Neural progenitor cell (in vitro differentiated cells): ENCODE measurements at regions not wholly inside any gene's neighbourhood (a gene's known extent, or its start where the extent isn't known, plus 50 kb on each side); places are given as distances from the start of the nearest gene placed in this dataset.

Experiments
- DNase-seq: peaks from one replicate; pipeline ENCODE4 v3.0.0-alpha.2; 2016; ENCODE audit warnings: low spot score
- H2AFZ ChIP-seq: fragments of 200-600 bp; sonication (generic); replicated peaks from 2 replicates; pipeline ENCODE4 v1.6.1; 2016; ENCODE audit warnings: antibody characterized with exemption
- H3F3A ChIP-seq: fragments of 200-600 bp; sonication (generic); 2 replicates; pipeline ENCODE4 v1.6.1; 2016; ENCODE audit warnings: antibody characterized with exemption, low read depth
- H3K27ac ChIP-seq: fragments of 200-600 bp; sonication (generic); 2 replicates; pipeline ENCODE4 v1.5.1; 2016; ENCODE audit warnings: mild to moderate bottlenecking
- H3K27me3 ChIP-seq: fragments of 200-600 bp; sonication (generic); 2 replicates; pipeline ENCODE4 v1.6.1; 2016; ENCODE audit warnings: mild to moderate bottlenecking, moderate library complexity
- H3K36me3 ChIP-seq: fragments of 200-600 bp; sonication (generic); 2 replicates; pipeline ENCODE4 v1.5.1; 2016
- H3K4me1 ChIP-seq: fragments of 200-600 bp; sonication (generic); 2 replicates; pipeline ENCODE4 v1.6.1; 2016; ENCODE audit warnings: mixed run types
- H3K4me2 ChIP-seq: fragments of 200-600 bp; sonication (generic); 2 replicates; pipeline ENCODE4 v1.6.1; 2016
- H3K4me3 ChIP-seq: fragments of 200-600 bp; sonication (generic); 2 replicates; pipeline ENCODE4 v1.5.1; 2016
- H3K79me2 ChIP-seq: fragments of 200-600 bp; sonication (generic); 2 replicates; pipeline ENCODE4 v1.6.1; 2016; ENCODE audit warnings: low read depth
- H3K9ac ChIP-seq: fragments of 200-600 bp; sonication (generic); 2 replicates; pipeline ENCODE4 v1.6.1; 2016
- H3K9me3 ChIP-seq: fragments of 200-600 bp; sonication (generic); 2 replicates; pipeline ENCODE4 v1.5.1; 2016; ENCODE audit warnings: low read depth
- H4K20me1 ChIP-seq: fragments of 200-600 bp; sonication (generic); 2 replicates; pipeline ENCODE4 v1.6.1; 2016; ENCODE audit warnings: low read depth
- H3K27ac Mint-ChIP-seq: 3 replicates; pipeline ENCODE4 v1.8.0; 2021; ENCODE audit warnings: mixed read lengths
- H3K27me3 Mint-ChIP-seq: 2 replicates; pipeline ENCODE4 v1.8.0; 2022; ENCODE audit warnings: low read depth, mild to moderate bottlenecking, inconsistent platforms, moderate library complexity, mixed read lengths; ENCODE audit not compliant: insufficient read depth
- H3K36me3 Mint-ChIP-seq: 3 replicates; pipeline ENCODE4 v1.8.0; 2021; ENCODE audit warnings: mixed read lengths
- H3K4me1 Mint-ChIP-seq: 3 replicates; pipeline ENCODE4 v1.8.0; 2021; ENCODE audit warnings: mixed read lengths
- H3K4me3 Mint-ChIP-seq: 3 replicates; pipeline ENCODE4 v1.8.0; 2021; ENCODE audit warnings: mild to moderate bottlenecking, moderate library complexity, mixed read lengths
- H3K9me3 Mint-ChIP-seq: 3 replicates; pipeline ENCODE4 v1.8.0; 2020; ENCODE audit warnings: mixed read lengths
- CTCF ChIP-seq: fragments of 200-600 bp; sonication (generic); IDR thresholded peaks from 2 replicates; pipeline ENCODE4 v1.5.1; 2017; ENCODE audit warnings: antibody characterized with exemption, mild to moderate bottlenecking
- EZH2 ChIP-seq: fragments of 200-600 bp; sonication (generic); IDR thresholded peaks from 2 replicates; pipeline ENCODE4 v1.6.1; 2017; ENCODE audit warnings: antibody characterized with exemption, mild to moderate bottlenecking, moderate library complexity
- EZH2phosphoT487 ChIP-seq: fragments of 200-600 bp; sonication (generic); IDR thresholded peaks from 2 replicates; pipeline ENCODE4 v1.6.1; 2017; ENCODE audit warnings: antibody characterized with exemption

- Histone ChIP-seq H3F3A (peaks cover 17% of the 10 kb centered on the region), H2AFZ (no peak overlapping the region), H3K27ac (no peak overlapping the region), H3K27me3 (no peaks in the 10 kb centered on the region), H3K4me1 (peaks cover 21% of the 10 kb centered on the region), H3K79me2 (no peaks in the 10 kb centered on the region), H3K4me3 (no peak overlapping the region), H3K9ac (no peak overlapping the region), H4K20me1 (no peaks in the 10 kb centered on the region), H3K9me3 (no peaks in the 10 kb centered on the region), H3K4me2 (no peak overlapping the region), H3K36me3 (peaks cover 4% of the 10 kb centered on the region)
- no peak overlapping the region for H3K4me3 Mint-ChIP-seq
- peaks cover 2% of the 10 kb centered on the region for H3K27me3 Mint-ChIP-seq
- no peak for DNase-seq
- H3K36me3 Mint-ChIP-seq, result peaks cover 48% of the 10 kb centered on the region
- no peak for TF ChIP-seq CTCF
- no peak for TF ChIP-seq EZH2phosphoT487
- TF ChIP-seq EZH2, result no peak
- H3K27ac Mint-ChIP-seq, result no peak overlapping the region
- peaks cover 23% of the 10 kb centered on the region for H3K4me1 Mint-ChIP-seq
- H3K9me3 Mint-ChIP-seq, result peaks cover 5% of the 10 kb centered on the region
These were observed 394.9 kb upstream of the RGMA start for GRCh38 chr15:93483923-93484322.

- H3K4me1 Mint-ChIP-seq, result peaks cover 24% of the 10 kb centered on the region
- DNase-seq, result no peak
- no peaks in the 10 kb centered on the region for H3K9me3 ChIP-seq
- no peak overlapping the region for H3K4me3 Mint-ChIP-seq
- H3K9me3 Mint-ChIP-seq, result peaks cover 5% of the 10 kb centered on the region
- no peak overlapping the region for H2AFZ ChIP-seq
- H3K27ac ChIP-seq, result no peak overlapping the region
- H3K27me3 Mint-ChIP-seq, result peaks cover 2% of the 10 kb centered on the region
- H3K36me3 ChIP-seq, result peaks cover 4% of the 10 kb centered on the region
- TF ChIP-seq EZH2phosphoT487 (no peak), EZH2 (no peak), CTCF (no peak)
- H3K4me1 ChIP-seq, result peaks cover 33% of the 10 kb centered on the region
- no peak overlapping the region for H3K4me3 ChIP-seq
- H3K9ac ChIP-seq, result no peak overlapping the region
- H3K27ac Mint-ChIP-seq, result no peak overlapping the region
- no peaks in the 10 kb centered on the region for H3K79me2 ChIP-seq
- no peaks in the 10 kb centered on the region for H4K20me1 ChIP-seq
- no peak overlapping the region for H3K4me2 ChIP-seq
- H3K27me3 ChIP-seq, result no peaks in the 10 kb centered on the region
- peaks cover 29% of the 10 kb centered on the region for H3F3A ChIP-seq
- peaks cover 39% of the 10 kb centered on the region for H3K36me3 Mint-ChIP-seq
These were observed 393.7 kb upstream of the RGMA start for GRCh38 chr15:93482731-93483130.

GRCh38 chr15:93479715-93480114 lies 390.7 kb upstream of the RGMA start:
- peak overlapping the region; percentile 31 for H3K4me2 ChIP-seq
- peaks cover 4% of the 10 kb centered on the region for H3K36me3 ChIP-seq
- no peak overlapping the region for H3K27ac ChIP-seq
- H3K27ac Mint-ChIP-seq, result no peak overlapping the region
- peaks cover 35% of the 10 kb centered on the region for H3K36me3 Mint-ChIP-seq
- H3K9me3 Mint-ChIP-seq, result peaks cover 23% of the 10 kb centered on the region
- no peaks in the 10 kb centered on the region for H3K79me2 ChIP-seq
- H3K4me3 ChIP-seq, result no peak overlapping the region
- peaks cover 43% of the 10 kb centered on the region for H3K4me1 Mint-ChIP-seq
- no peak for TF ChIP-seq EZH2
- TF ChIP-seq EZH2phosphoT487, result no peak
- no peak for TF ChIP-seq CTCF
- H3K27me3 ChIP-seq, result no peaks in the 10 kb centered on the region
- H3K9me3 ChIP-seq, result no peaks in the 10 kb centered on the region
- no peak overlapping the region for H3K4me3 Mint-ChIP-seq
- H2AFZ ChIP-seq, result no peak overlapping the region
- no peak for DNase-seq
- H3K9ac ChIP-seq, result no peak overlapping the region
- no peaks in the 10 kb centered on the region for H4K20me1 ChIP-seq
- H3K4me1 ChIP-seq, result peaks cover 37% of the 10 kb centered on the region
- H3F3A ChIP-seq, result peaks cover 55% of the 10 kb centered on the region
- peaks cover 2% of the 10 kb centered on the region for H3K27me3 Mint-ChIP-seq

DNA sequence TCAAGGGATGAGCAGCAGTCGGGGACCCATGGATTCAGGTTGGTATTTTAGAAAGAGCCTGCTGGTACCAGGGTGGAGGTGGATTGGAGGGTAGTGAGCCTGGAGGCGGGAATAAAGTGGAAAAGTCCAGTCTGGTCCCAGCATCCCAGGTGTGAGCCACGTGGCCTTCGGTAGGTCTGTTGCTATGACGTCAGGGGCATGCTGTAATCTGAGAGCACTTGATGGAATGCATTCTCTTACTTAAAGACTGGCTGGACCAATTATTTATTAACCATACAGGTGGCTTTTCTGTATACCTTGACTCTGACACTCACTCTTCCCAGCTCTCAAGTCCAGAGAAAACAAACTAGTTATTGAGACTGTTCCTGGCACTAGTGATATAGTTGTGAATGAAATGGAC lies 389.9 kb upstream of the RGMA start:
- H3K4me3 Mint-ChIP-seq, result no peak overlapping the region
- H3K4me3 ChIP-seq, result no peak overlapping the region
- peaks cover 37% of the 10 kb centered on the region for H3K4me1 ChIP-seq
- peaks cover 36% of the 10 kb centered on the region for H3K36me3 Mint-ChIP-seq
- DNase-seq, result no peak
- H3K4me1 Mint-ChIP-seq, result peaks cover 43% of the 10 kb centered on the region
- H3K27me3 Mint-ChIP-seq, result peaks cover 2% of the 10 kb centered on the region
- TF ChIP-seq CTCF, result no peak
- H3K27ac ChIP-seq, result no peak overlapping the region
- H3K9me3 Mint-ChIP-seq, result peaks cover 27% of the 10 kb centered on the region
- H3K9ac ChIP-seq, result no peak overlapping the region
- no peaks in the 10 kb centered on the region for H3K79me2 ChIP-seq
- peak overlapping the region; percentile 4 for H3K4me2 ChIP-seq
- H3F3A ChIP-seq, result peaks cover 55% of the 10 kb centered on the region
- peaks cover 4% of the 10 kb centered on the region for H3K36me3 ChIP-seq
- H2AFZ ChIP-seq, result no peak overlapping the region
- H4K20me1 ChIP-seq, result no peaks in the 10 kb centered on the region
- no peaks in the 10 kb centered on the region for H3K9me3 ChIP-seq
- H3K27me3 ChIP-seq, result no peaks in the 10 kb centered on the region
- H3K27ac Mint-ChIP-seq, result peak overlapping the region; percentile 83
